UCSD-AML1 (cell line): ENCODE measurements at regions not wholly inside any gene's neighbourhood (a gene's known extent, or its start where the extent isn't known, plus 50 kb on each side); places are given as distances from the start of the nearest gene placed in this dataset.
"Not testable (repeated sequence)": the region's sequence is repeated elsewhere in the genome, so short reads cannot be mapped to it uniquely, and the experiment has no call there.

Source experiments
- DNase-seq: peaks from one replicate; lab custom pipeline; 2025; ENCODE audit not compliant: unreplicated experiment; lab: John Stamatoyannopoulos, UW

DNA sequence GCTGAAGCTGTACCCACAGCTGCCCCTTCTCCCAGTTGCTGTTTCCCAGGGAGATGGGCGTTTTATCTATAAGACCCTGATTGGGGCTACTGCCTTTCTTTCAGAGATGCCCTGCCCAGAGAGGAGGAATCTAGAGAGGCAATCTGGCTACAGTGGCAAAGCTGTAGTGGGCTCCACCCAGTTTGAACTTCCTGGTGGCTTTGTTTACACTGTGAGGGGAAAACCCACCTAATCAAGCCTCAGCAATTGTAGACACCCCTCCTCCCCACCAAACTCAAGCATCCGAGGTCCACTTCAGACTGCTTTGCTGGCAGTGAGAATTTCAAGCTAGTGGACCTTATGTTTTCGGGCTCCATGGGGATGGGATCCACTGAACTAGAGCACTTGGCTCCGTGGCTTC lies 240.4 kb upstream of the AFF2 start:
- DNase-seq, result no peak

GRCh38 chrX:148265829-148266228 lies 234.6 kb upstream of the AFF2 start:
- DNase-seq, result no peak

DNA sequence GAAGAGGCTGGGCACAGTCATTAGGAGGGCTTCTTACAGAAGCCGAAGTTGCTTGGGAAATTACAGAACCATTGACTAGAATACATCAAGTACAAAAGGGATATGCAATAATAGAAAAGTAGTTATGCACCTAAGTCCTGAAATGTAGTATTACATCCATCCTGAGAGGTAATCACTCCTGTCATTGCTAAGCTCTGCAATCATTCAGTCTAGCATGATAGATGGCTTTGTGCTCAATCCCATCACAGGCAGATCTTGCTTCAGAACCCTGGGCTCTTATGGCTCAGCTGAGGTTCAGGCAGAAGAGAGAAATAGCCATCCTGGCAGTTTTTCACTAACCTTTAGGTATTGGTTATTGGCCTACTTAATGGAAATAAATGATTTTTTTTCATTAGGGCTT lies 231.7 kb upstream of the AFF2 start:
- no peak for DNase-seq

DNA sequence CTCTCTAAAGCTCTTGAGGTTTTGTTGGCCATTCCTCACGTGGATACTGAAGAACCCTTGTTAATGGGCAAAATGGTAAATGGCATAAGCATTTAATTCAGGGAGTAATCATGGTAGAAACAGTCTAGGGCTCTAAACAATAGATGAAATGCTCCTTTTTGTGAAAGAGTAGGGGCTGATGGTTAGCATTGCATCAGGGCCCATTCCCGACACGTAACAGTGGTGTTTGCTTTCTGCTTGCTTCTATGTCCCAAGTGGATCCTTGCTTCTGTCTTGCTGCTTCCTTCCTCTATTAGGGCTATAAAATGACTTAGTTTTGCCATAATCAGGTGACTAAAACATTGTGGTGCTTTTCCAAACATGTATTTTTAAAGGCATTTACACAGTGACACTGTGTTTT lies 230.9 kb upstream of the AFF2 start:
- no peak for DNase-seq

DNA sequence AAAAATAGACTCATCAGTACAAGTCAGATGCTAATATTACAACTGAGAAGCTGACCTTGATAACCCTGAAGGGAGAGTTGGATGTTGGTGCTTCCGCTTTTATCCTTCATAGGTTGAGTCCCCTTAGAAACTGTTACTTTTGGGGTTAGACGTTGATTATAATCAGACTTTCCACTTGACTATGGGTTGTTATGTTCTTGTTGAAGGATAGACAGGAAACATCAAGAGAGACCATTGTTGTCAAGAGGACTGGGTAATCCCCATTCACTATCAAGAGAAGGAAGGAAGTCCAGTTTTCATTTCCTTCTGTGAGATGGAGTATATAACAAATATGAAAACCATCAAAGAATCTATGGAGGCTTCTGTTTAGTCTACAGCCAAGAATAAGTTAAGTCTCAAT lies 229.9 kb upstream of the AFF2 start:
- no peak for DNase-seq

GRCh38 chrX:148271263-148271662 lies 229.2 kb upstream of the AFF2 start:
- DNase-seq, result no peak

- no peak for DNase-seq
Measured at GRCh38 chrX:148281920-148282319, 218.5 kb upstream of the AFF2 start.

- DNase-seq, result no peak
Measured at GRCh38 chrX:148282504-148282903, 217.9 kb upstream of the AFF2 start.

GRCh38 chrX:148284056-148284455 lies 216.4 kb upstream of the AFF2 start:
- no peak for DNase-seq

- no peak for DNase-seq
Measured at GRCh38 chrX:148284821-148285220, 215.6 kb upstream of the AFF2 start.

- DNase-seq, result no peak
Measured at GRCh38 chrX:148288451-148288850, 212.0 kb upstream of the AFF2 start.

- DNase-seq, result no peak
Measured at GRCh38 chrX:148290041-148290440, 210.4 kb upstream of the AFF2 start.

- DNase-seq, result no peak
Measured at GRCh38 chrX:148290931-148291330, 209.5 kb upstream of the AFF2 start.

DNA sequence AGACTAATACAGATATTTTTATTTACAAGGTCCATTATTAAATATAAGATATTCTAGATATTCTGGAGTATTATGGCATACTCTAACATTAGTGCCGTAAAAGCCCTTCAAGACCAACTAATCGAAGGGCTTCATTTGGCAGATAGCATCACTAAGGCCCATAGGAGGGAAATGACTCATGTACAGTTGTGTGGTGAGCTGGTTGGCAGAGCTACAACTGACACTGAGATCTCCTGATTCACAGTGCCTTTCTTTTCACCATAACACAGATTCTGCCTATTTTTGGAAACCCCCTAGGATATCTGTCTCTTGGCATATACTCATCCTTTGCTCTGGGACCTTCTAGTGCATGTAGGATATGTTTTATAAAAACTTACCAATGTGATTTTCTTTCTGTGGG lies 201.7 kb upstream of the AFF2 start:
- DNase-seq, result no peak

DNA sequence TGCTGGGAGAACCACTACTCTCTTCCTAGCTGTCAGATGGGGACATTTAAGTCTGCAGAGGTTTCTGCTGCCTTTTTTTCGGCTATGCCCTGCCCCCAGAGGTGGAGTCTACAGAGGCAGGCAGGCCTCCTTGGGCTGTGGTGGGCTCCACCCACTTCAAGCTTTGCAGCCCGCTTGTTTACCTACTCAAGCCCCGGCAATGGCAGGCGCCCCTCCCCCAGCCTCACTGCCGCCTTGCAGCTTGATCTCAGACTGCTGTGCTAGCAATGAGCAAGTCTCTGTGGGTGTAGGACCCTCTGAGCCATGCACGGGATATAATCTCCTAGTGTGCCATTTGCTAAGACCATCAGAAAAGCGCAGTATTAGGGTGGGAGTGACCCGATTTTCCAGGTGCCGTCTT lies 195.2 kb upstream of the AFF2 start:
- DNase-seq, result not testable (repeated sequence)

- DNase-seq, result no peak
Measured at GRCh38 chrX:148309413-148309812, 191.0 kb upstream of the AFF2 start.

DNA sequence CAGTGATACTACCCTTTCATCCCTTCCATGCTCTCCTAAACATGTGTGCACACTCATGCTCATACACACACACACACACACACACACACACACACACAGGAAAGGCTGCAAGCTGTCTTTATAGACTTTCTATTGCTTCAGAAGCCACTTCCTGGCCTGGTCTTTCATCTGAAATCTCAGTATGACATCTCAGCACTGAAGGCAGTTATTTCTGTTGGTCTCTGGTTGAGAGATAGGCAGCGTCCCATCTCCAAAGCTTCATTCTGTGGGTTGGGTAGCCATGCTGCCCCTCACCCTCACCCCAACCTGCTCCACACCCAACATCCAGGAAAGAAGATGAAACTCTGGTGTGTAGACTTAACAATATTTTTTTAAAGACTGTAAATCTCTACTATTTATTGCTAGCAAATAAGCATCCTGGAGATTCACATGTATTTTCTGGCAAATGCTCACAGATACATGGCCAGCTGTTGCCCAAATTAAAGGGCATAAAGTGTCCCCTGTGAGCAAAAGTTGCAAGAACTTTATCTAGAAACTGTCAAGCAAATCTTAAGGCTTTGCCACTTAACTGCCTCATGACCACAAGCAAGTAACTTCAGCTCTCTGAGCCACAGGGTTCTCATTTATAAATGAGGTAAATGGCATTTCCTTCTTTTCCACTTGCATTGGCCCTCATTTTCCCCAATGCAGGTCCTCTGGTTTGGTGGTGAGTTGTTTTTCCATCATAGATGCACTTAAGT lies 189.8 kb upstream of the AFF2 start:
- DNase-seq, result peak; percentile 24

DNA sequence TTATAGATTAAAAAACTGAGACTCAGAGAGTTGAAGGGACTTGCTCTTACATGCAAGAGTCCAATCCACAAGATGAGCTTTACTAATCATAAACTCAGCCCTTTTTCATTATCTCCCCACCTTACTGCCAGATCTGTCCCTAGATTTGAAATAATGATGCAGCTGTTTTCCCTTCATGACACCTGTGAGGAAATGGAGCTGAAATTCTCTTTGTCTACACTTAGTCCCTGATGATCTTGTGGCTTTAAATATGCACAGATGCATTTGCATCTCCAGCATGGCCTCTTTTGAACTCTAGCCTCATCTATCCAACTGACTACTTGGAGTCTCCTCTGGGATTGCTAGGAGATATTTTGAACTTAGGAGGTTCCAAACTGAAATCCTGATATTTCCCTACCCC lies 188.9 kb upstream of the AFF2 start:
- no peak for DNase-seq

DNA sequence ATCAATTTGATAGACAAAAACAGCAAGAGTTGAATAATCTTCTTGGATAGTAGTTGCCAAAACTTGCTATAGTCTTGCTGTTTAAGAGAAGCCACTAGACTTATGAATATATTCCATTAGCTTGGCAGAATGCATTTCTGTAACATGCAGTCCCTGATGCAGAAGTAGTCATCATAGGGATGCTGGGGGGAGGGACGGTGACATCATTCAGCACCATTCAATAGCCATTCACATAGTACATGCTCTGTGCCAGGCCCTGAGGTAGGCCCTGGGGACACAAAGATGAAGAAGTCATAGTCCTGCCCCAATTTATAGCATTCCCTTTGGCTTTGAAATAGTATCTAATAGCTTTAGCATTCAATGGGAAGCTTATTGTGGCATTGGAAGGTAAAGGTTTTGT lies 185.5 kb upstream of the AFF2 start:
- DNase-seq, result no peak

GRCh38 chrX:148316446-148316845 lies 184.0 kb upstream of the AFF2 start:
- no peak for DNase-seq

- no peak for DNase-seq
Measured at GRCh38 chrX:148322906-148323305, 177.5 kb upstream of the AFF2 start.

GRCh38 chrX:148333989-148334388 lies 166.4 kb upstream of the AFF2 start:
- DNase-seq, result no peak

DNA sequence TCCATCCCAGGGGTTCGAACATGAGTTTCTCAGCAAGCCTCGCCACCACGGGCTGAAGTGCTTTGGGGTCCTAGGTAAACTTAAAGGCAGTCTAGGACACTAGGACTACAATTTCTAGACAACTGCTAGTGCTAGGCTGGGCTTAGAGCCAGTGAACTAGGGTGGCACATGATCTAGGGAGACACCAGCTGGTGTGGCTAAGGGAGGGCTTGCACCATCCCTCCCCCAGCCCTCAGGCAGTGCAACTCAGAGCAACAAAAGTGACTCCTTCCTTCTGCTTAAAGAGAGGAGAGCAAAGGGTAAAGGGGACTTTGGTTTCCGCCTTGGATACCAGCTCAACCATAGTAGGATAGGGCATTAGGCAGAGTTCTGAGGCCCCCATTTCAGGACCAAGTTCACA lies 162.5 kb upstream of the AFF2 start:
- DNase-seq, result no peak
